GM23248 (cell line): ENCODE measurements at regions not wholly inside any gene's neighbourhood (a gene's known extent, or its start where the extent isn't known, plus 50 kb on each side); places are given as distances from the start of the nearest gene placed in this dataset.
A peak's percentile ranks its signal among the peaks of the same experiment; 100 is the strongest.

Experiments
- DNase-seq: peaks from one replicate; pipeline ENCODE4 v3.0.0-alpha.2; 2015
- H2AFZ ChIP-seq: fragments of 200-600 bp; sonication (generic); 2 replicates; pipeline ENCODE4 v1.6.1; 2016; ENCODE audit warnings: antibody characterized with exemption
- H3F3A ChIP-seq: fragments of 200-600 bp; sonication (generic); 2 replicates; pipeline ENCODE4 v1.6.1; 2016; ENCODE audit warnings: mild to moderate bottlenecking, antibody characterized with exemption, mixed run types; ENCODE audit not compliant: insufficient read depth
- H3K27ac ChIP-seq: fragments of 200-600 bp; sonication (generic); 2 replicates; pipeline ENCODE4 v1.5.1; 2016; ENCODE audit warnings: mild to moderate bottlenecking
- H3K27me3 ChIP-seq: fragments of 200-600 bp; sonication (generic); replicated peaks from 2 replicates; pipeline ENCODE4 v1.6.1; 2016; ENCODE audit warnings: mild to moderate bottlenecking; ENCODE audit not compliant: insufficient read depth
- H3K36me3 ChIP-seq: fragments of 200-600 bp; sonication (generic); 2 replicates; pipeline ENCODE4 v1.6.1; 2016; ENCODE audit warnings: low read depth, mild to moderate bottlenecking
- H3K4me1 ChIP-seq: fragments of 200-600 bp; sonication (generic); 2 replicates; pipeline ENCODE4 v1.6.1; 2016; ENCODE audit warnings: mild to moderate bottlenecking; ENCODE audit not compliant: insufficient read depth
- H3K4me2 ChIP-seq: fragments of 200-600 bp; sonication (generic); one replicate; pipeline ENCODE4 v1.6.1; 2016; ENCODE audit warnings: mild to moderate bottlenecking; ENCODE audit not compliant: unreplicated experiment
- H3K4me3 ChIP-seq: fragments of 200-600 bp; sonication (generic); 2 replicates; pipeline ENCODE4 v1.5.1; 2016; ENCODE audit warnings: mild to moderate bottlenecking
- H3K79me2 ChIP-seq: fragments of 200-600 bp; sonication (generic); 2 replicates; pipeline ENCODE4 v1.6.1; 2016; ENCODE audit warnings: mild to moderate bottlenecking; ENCODE audit not compliant: insufficient read depth
- H3K9ac ChIP-seq: fragments of 200-600 bp; sonication (generic); 2 replicates; pipeline ENCODE4 v1.6.1; 2016; ENCODE audit warnings: mild to moderate bottlenecking
- H3K9me2 ChIP-seq: fragments of 200-600 bp; sonication (generic); 2 replicates; pipeline ENCODE4 v1.6.1; 2016; ENCODE audit warnings: mixed run types, mild to moderate bottlenecking, moderate library complexity; ENCODE audit not compliant: insufficient read depth
- H3K9me3 ChIP-seq: fragments of 200-600 bp; sonication (generic); one replicate; pipeline ENCODE4 v1.6.1; 2017; ENCODE audit warnings: low read depth
- H4K20me1 ChIP-seq: fragments of 200-600 bp; sonication (generic); 2 replicates; pipeline ENCODE4 v1.6.0; 2016; ENCODE audit not compliant: insufficient read depth
- EZH2 ChIP-seq: fragments of 200-600 bp; sonication (generic); IDR thresholded peaks from 2 replicates; pipeline ENCODE4 v1.6.1; 2018; ENCODE audit warnings: antibody characterized with exemption, mild to moderate bottlenecking; ENCODE audit not compliant: insufficient read depth, poor library complexity, severe bottlenecking
- EZH2phosphoT487 ChIP-seq: fragments of 200-600 bp; sonication (generic); IDR thresholded peaks from 2 replicates; pipeline ENCODE4 v1.6.1; 2018; ENCODE audit warnings: antibody characterized with exemption, moderate library complexity, mild to moderate bottlenecking, low read depth; ENCODE audit not compliant: insufficient read depth
- WGBS, 2 experiments: methylation state at CpG; one replicate each; pipeline ENCODE4 v1.1.6; 2015 to 2017; ENCODE audit warnings: low lambda C conversion rate in 2 of 2, low coverage in 1 of 2; ENCODE audit errors: missing lambda C conversion rate in 2 of 2; 5-methylcytosine and 5-hydroxymethylcytosine counted together
- in situ Hi-C: fragments of 300-500 bp; cut with MboI; formaldehyde crosslinking; loops from 2 replicates; pipeline ENCODE4 v1.15.0; 2020

DNA sequence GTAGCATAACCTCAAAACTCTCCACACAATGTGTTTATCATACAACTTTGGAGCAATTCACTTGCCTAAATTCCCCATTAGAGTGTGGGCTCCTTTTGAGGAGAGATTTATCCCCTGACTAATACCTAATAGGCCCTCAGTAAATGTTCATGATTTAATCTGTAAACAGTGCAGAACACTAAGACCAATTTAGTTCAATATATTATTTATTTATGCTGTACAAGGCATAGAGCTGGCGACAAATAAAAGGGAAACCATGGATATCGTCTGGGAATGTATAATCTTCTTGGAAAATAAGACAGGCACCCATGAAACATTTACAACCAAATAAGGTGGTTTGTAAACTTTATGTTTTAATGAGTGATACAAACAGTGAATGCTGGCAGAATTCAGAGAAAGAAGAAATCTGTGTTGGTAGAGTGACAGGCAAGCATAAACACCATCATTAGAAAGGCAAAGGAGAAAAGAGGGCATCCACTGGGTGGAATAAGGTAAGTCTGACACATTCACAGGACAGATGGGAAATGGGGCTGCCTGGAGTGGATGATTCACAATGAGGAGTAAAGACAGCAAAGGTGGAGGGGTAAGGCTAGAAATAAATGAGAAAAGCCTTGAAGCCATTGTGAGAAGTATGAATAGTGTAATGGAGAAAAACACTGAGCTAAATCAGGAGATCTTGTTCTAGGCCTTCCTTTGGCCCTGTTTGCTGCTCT lies 106.1 kb upstream of the MIR17HG start:
- Histone ChIP-seq H3K36me3 (no peaks in the 10 kb centered on the region), H3K27me3 (no peaks in the 10 kb centered on the region), H3K27ac (no peak overlapping the region), H3K9me2 (no peaks in the 10 kb centered on the region), H2AFZ (no peak overlapping the region), H3F3A (no peaks in the 10 kb centered on the region), H3K4me3 (no peak overlapping the region), H3K4me2 (no peak overlapping the region), H3K9ac (no peak overlapping the region), H3K9me3 (no peaks in the 10 kb centered on the region), H3K4me1 (no peaks in the 10 kb centered on the region), H4K20me1 (no peaks in the 10 kb centered on the region), H3K79me2 (no peaks in the 10 kb centered on the region)
- 15 to 27% methylated on average over 2 of the region's 2 CpGs for WGBS, 2 experiments
- TF ChIP-seq EZH2phosphoT487, result no peak
- DNase-seq, result no peak
- in situ Hi-C loops, result no loop called here

DNA sequence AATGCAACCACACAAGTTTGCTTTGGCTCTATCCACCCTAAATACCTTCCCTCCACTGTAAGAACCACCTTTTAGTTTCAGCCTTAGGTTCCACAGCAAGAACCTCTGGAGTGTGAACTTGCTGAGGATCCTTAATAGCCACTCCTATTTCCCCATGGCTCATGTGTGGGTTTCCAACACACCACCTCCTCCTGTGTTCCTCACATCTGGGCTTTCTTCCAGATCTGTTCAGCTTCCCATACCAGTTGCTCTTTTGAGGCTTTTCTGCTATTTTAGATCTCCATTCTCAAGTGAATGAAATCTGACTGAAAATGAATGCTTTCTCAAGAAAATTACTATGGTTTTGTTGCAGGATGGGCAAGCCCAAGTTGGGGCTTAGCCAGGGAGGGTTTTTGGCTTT lies 104.8 kb upstream of the MIR17HG start:
- no peak overlapping the region for H3K9ac ChIP-seq
- H3K4me3 ChIP-seq, result no peak overlapping the region
- no peak for TF ChIP-seq EZH2phosphoT487
- no peak for TF ChIP-seq EZH2
- in situ Hi-C loops, result no loop called here
- no peak overlapping the region for H3K27ac ChIP-seq
- H3K27me3 ChIP-seq, result no peaks in the 10 kb centered on the region
- no peaks in the 10 kb centered on the region for H3K9me2 ChIP-seq
- H3K9me3 ChIP-seq, result no peaks in the 10 kb centered on the region
- no peaks in the 10 kb centered on the region for H3K79me2 ChIP-seq
- no peak overlapping the region for H3K4me2 ChIP-seq
- no peaks in the 10 kb centered on the region for H3K36me3 ChIP-seq
- H3K4me1 ChIP-seq, result no peaks in the 10 kb centered on the region
- no peak for DNase-seq
- H3F3A ChIP-seq, result no peaks in the 10 kb centered on the region
- no peaks in the 10 kb centered on the region for H4K20me1 ChIP-seq
- no peak overlapping the region for H2AFZ ChIP-seq

DNA sequence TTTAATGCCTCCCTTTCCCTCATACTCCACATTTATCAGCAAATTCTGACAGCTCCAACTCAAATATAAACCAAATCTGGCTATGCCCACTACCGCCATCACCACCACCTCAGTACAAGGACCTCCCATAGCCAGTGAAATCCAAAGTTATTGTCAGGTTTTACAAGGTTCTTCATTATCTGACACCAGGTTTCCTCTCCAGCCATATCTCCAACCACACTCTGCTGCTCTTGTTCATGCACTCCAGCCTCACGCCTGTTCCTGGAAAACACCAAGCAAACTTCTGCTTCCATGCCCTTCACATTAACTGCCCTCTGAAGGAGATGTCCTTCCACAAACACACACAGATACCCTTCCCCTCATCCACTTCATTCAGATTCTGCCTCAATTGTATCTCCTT lies 102.2 kb upstream of the MIR17HG start:
- in situ Hi-C loops, result no loop called here
- Histone ChIP-seq H3K79me2 (no peaks in the 10 kb centered on the region), H3K27me3 (no peaks in the 10 kb centered on the region), H3K36me3 (no peaks in the 10 kb centered on the region), H3K9ac (no peak overlapping the region), H2AFZ (no peak overlapping the region), H3F3A (no peaks in the 10 kb centered on the region), H3K4me2 (no peak overlapping the region), H4K20me1 (no peaks in the 10 kb centered on the region), H3K27ac (no peak overlapping the region), H3K4me3 (no peak overlapping the region), H3K9me3 (no peaks in the 10 kb centered on the region), H3K9me2 (no peaks in the 10 kb centered on the region), H3K4me1 (no peaks in the 10 kb centered on the region)
- no peak for TF ChIP-seq EZH2phosphoT487
- no peak for TF ChIP-seq EZH2
- 43 to 51% methylated on average over 2 of the region's 2 CpGs for WGBS, 2 experiments
- no peak for DNase-seq

DNA sequence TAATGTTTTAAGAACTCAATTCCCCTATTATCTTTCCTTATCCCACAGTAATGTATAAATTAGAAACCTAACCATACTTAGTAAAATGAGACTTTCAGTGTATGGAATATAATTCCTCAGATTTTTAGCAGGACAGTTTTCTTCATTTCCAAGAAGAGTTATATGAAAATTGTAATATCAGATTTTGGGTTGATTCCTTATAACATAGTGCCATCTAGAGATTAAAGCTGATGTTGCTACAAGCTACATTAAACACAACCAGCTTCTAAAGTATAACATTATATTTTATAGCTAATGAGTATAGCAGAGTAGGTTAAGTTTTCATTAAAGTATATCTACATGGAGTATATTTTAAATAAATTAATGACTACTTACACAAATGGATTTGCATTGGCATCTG lies 99.7 kb upstream of the MIR17HG start:
- no peaks in the 10 kb centered on the region for H4K20me1 ChIP-seq
- H3K36me3 ChIP-seq, result no peaks in the 10 kb centered on the region
- no peak for TF ChIP-seq EZH2phosphoT487
- TF ChIP-seq EZH2, result no peak
- H3K9me2 ChIP-seq, result no peaks in the 10 kb centered on the region
- in situ Hi-C loops, result no loop called here
- no peaks in the 10 kb centered on the region for H3K4me1 ChIP-seq
- no peaks in the 10 kb centered on the region for H3K27me3 ChIP-seq
- H3K79me2 ChIP-seq, result no peaks in the 10 kb centered on the region
- H3F3A ChIP-seq, result no peaks in the 10 kb centered on the region
- no peak overlapping the region for H3K4me3 ChIP-seq
- H2AFZ ChIP-seq, result no peak overlapping the region
- no peak overlapping the region for H3K4me2 ChIP-seq
- DNase-seq, result peak; percentile 1
- H3K27ac ChIP-seq, result no peak overlapping the region
- no peaks in the 10 kb centered on the region for H3K9me3 ChIP-seq
- H3K9ac ChIP-seq, result no peak overlapping the region

DNA sequence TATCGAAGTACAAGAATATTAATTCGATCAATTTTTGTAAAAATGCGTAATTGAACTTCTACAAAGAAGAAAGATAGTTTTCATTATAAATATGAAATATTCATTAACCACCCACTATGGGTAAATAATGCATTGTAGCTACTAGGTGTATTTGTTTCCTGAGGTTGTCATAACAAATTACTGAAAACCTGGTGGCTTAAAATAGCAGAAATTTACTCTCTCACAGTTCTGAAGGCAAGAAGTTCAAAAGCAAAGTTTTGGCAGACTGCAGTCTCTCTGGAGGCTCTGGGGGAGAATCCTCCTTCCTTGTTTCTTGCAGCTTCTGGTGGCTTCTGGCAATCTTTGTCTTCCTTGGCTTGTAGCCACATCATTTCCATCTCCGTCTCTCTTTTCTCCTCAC lies 99.2 kb upstream of the MIR17HG start:
- WGBS, 2 experiments, result 9 to 13% methylated on average over 4 of the region's 4 CpGs
- no peak for TF ChIP-seq EZH2phosphoT487
- TF ChIP-seq EZH2, result no peak
- Histone ChIP-seq H4K20me1 (no peaks in the 10 kb centered on the region), H3K9me3 (no peaks in the 10 kb centered on the region), H3K36me3 (no peaks in the 10 kb centered on the region), H3K79me2 (no peaks in the 10 kb centered on the region), H3K27ac (no peak overlapping the region), H3K4me2 (no peak overlapping the region), H3K4me3 (no peak overlapping the region), H3K4me1 (no peaks in the 10 kb centered on the region), H3K9me2 (no peaks in the 10 kb centered on the region), H3K9ac (no peak overlapping the region), H3F3A (no peaks in the 10 kb centered on the region), H3K27me3 (no peaks in the 10 kb centered on the region), H2AFZ (no peak overlapping the region)
- no peak for DNase-seq
- in situ Hi-C loops, result no loop called here
